Hepatocyte (in vitro differentiated cells): ENCODE measurements at regions not wholly inside any gene's neighbourhood (a gene's known extent, or its start where the extent isn't known, plus 50 kb on each side); places are given as distances from the start of the nearest gene placed in this dataset.

Experiments used
- DNase-seq: peaks from one replicate; pipeline ENCODE4 v3.0.0-alpha.2; 2016; ENCODE audit warnings: low spot score
- H2AFZ ChIP-seq: fragments of 200-600 bp; sonication (generic); 2 replicates; pipeline ENCODE4 v1.6.0; 2016; ENCODE audit warnings: antibody characterized with exemption, mild to moderate bottlenecking
- H3K27ac ChIP-seq: fragments of 200-600 bp; sonication (generic); 2 replicates; pipeline ENCODE4 v1.5.1; 2016; ENCODE audit warnings: mild to moderate bottlenecking
- H3K27me3 ChIP-seq: fragments of 200-600 bp; sonication (generic); 2 replicates; pipeline ENCODE4 v1.6.1; 2016
- H3K36me3 ChIP-seq: fragments of 200-600 bp; sonication (generic); replicated peaks from 2 replicates; pipeline ENCODE4 v1.5.1; 2016; ENCODE audit warnings: low read depth; ENCODE audit not compliant: insufficient read depth
- H3K4me1 ChIP-seq: fragments of 200-600 bp; sonication (generic); 2 replicates; pipeline ENCODE4 v1.5.1; 2016; ENCODE audit warnings: mild to moderate bottlenecking, moderate library complexity; ENCODE audit not compliant: insufficient read depth
- H3K4me2 ChIP-seq: fragments of 200-600 bp; sonication (generic); 2 replicates; pipeline ENCODE4 v1.6.0; 2016
- H3K4me3 ChIP-seq: fragments of 200-600 bp; sonication (generic); 2 replicates; pipeline ENCODE4 v1.5.1; 2016; ENCODE audit warnings: mild to moderate bottlenecking
- H3K79me2 ChIP-seq: fragments of 200-600 bp; sonication (generic); 2 replicates; pipeline ENCODE4 v1.6.0; 2017; ENCODE audit warnings: mild to moderate bottlenecking
- H3K9me2 ChIP-seq: fragments of 200-600 bp; sonication (generic); replicated peaks from 2 replicates; pipeline ENCODE4 v1.6.0; 2017; ENCODE audit warnings: mild to moderate bottlenecking; ENCODE audit not compliant: insufficient read depth
- H3K9me3 ChIP-seq: fragments of 200-600 bp; sonication (generic); 2 replicates; pipeline ENCODE4 v1.5.1; 2016; ENCODE audit warnings: low read depth, mild to moderate bottlenecking
- H4K20me1 ChIP-seq: fragments of 200-600 bp; sonication (generic); 2 replicates; pipeline ENCODE4 v1.6.0; 2016; ENCODE audit warnings: mild to moderate bottlenecking; ENCODE audit not compliant: insufficient read depth, poor library complexity, severe bottlenecking
- CTCF ChIP-seq: fragments of 200-600 bp; sonication (generic); IDR thresholded peaks from 2 replicates; pipeline ENCODE4 v1.5.1; 2016; ENCODE audit warnings: antibody characterized with exemption, mild to moderate bottlenecking; ENCODE audit not compliant: poor library complexity
- EZH2 ChIP-seq: fragments of 200-600 bp; sonication (generic); IDR thresholded peaks from 2 replicates; pipeline ENCODE4 v1.6.1; 2016; ENCODE audit warnings: antibody characterized with exemption, mild to moderate bottlenecking, borderline replicate concordance
- EZH2phosphoT487 ChIP-seq: fragments of 200-600 bp; sonication (generic); IDR thresholded peaks from one replicate; pipeline ENCODE4 v1.6.1; 2018; ENCODE audit warnings: antibody characterized with exemption, mild to moderate bottlenecking, low read depth, moderate library complexity; ENCODE audit not compliant: unreplicated experiment, severe bottlenecking
- WGBS: methylation state at CpG from one replicate; pipeline ENCODE4 v1.1.6; 2016; ENCODE audit warnings: low lambda C conversion rate; ENCODE audit errors: missing lambda C conversion rate; 5-methylcytosine and 5-hydroxymethylcytosine counted together

- H3K4me1 ChIP-seq, result no peaks in the 10 kb centered on the region
- H4K20me1 ChIP-seq, result no peaks in the 10 kb centered on the region
- H3K9me2 ChIP-seq, result no peaks in the 10 kb centered on the region
- no peak overlapping the region for H3K4me3 ChIP-seq
- WGBS, result 84% methylated on average over 8 of the region's 8 CpGs
- H3K36me3 ChIP-seq, result no peaks in the 10 kb centered on the region
- H3K4me2 ChIP-seq, result no peak overlapping the region
- H3K27me3 ChIP-seq, result peaks cover 17% of the 10 kb centered on the region
- H3K9me3 ChIP-seq, result no peaks in the 10 kb centered on the region
- TF ChIP-seq CTCF (no peak), EZH2 (no peak), EZH2phosphoT487 (no peak)
- H3K27ac ChIP-seq, result no peak overlapping the region
- H2AFZ ChIP-seq, result no peak overlapping the region
- no peak for DNase-seq
- no peaks in the 10 kb centered on the region for H3K79me2 ChIP-seq
These were observed 55.4 kb upstream of the GRIP2 start for GRCh38 chr3:14595561-14595960.

GRCh38 chr3:14597266-14597665 is 54.3 kb upstream of the CCDC174 start:
- TF ChIP-seq CTCF (no peak), EZH2phosphoT487 (no peak), EZH2 (no peak)
- WGBS, result 87% methylated on average over 3 of the region's 3 CpGs
- Histone ChIP-seq H3K4me1 (peaks cover 5% of the 10 kb centered on the region), H3K9me2 (no peaks in the 10 kb centered on the region), H3K27ac (no peak overlapping the region), H4K20me1 (no peaks in the 10 kb centered on the region), H2AFZ (no peak overlapping the region), H3K4me2 (no peak overlapping the region), H3K27me3 (peaks cover 26% of the 10 kb centered on the region), H3K9me3 (no peaks in the 10 kb centered on the region), H3K36me3 (no peaks in the 10 kb centered on the region), H3K79me2 (no peaks in the 10 kb centered on the region), H3K4me3 (no peak overlapping the region)
- no peak for DNase-seq

- Histone ChIP-seq H2AFZ (no peak overlapping the region), H3K4me2 (no peak overlapping the region), H3K4me3 (no peak overlapping the region), H3K9me2 (no peaks in the 10 kb centered on the region), H3K9me3 (no peaks in the 10 kb centered on the region), H3K36me3 (no peaks in the 10 kb centered on the region), H3K27me3 (peaks cover 30% of the 10 kb centered on the region), H3K27ac (no peak overlapping the region), H3K4me1 (peaks cover 8% of the 10 kb centered on the region), H4K20me1 (no peaks in the 10 kb centered on the region), H3K79me2 (no peaks in the 10 kb centered on the region)
- TF ChIP-seq EZH2 (no peak), CTCF (no peak), EZH2phosphoT487 (no peak)
- 48% methylated on average over 9 of the region's 9 CpGs for WGBS
- DNase-seq, result peak; percentile 70
These were observed 53.4 kb upstream of the CCDC174 start for GRCh38 chr3:14598143-14598569.

- H3K4me1 ChIP-seq, result peaks cover 8% of the 10 kb centered on the region
- H4K20me1 ChIP-seq, result no peaks in the 10 kb centered on the region
- TF ChIP-seq CTCF (no peak), EZH2 (no peak), EZH2phosphoT487 (no peak)
- H3K27ac ChIP-seq, result no peak overlapping the region
- no peak overlapping the region for H2AFZ ChIP-seq
- H3K36me3 ChIP-seq, result no peaks in the 10 kb centered on the region
- H3K27me3 ChIP-seq, result peaks cover 39% of the 10 kb centered on the region
- H3K79me2 ChIP-seq, result no peaks in the 10 kb centered on the region
- no peaks in the 10 kb centered on the region for H3K9me3 ChIP-seq
- DNase-seq, result no peak
- H3K4me2 ChIP-seq, result no peak overlapping the region
- no peak overlapping the region for H3K4me3 ChIP-seq
- H3K9me2 ChIP-seq, result no peaks in the 10 kb centered on the region
These were observed 52.1 kb upstream of the CCDC174 start for GRCh38 chr3:14599488-14599887.
